ENCODE measurements at regions not wholly inside any gene's neighbourhood (a gene's known extent, or its start where the extent isn't known, plus 50 kb on each side); places are given as distances from the start of the nearest gene placed in this dataset.

DNA sequence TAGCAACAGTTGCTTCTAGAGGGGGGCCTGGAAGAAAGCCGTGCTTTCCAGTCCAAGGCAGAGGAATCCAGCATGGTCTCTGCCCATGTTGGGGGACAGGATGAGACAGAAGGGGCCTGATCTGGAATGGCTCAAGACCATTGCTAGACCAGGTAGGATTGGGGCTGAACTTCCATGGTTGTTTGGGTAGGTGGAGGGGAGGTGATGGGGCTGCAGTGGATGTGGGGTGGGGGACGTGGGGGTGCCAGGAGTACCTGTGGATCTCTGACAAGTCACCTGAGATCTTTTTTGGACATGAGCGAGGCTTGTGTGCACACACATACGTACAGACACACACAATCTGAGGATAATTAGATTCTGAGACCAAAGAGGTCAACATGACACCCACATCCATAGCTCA lies 228.7 kb upstream of the SKOR2 start:
- no peak for DNase-seq (ENCODE audit: low read depth)
- no peak overlapping the region for H3K4me3 ChIP-seq (replicated peaks; ENCODE audit: low read depth, low read length)
- TF ChIP-seq, protein P1, sequence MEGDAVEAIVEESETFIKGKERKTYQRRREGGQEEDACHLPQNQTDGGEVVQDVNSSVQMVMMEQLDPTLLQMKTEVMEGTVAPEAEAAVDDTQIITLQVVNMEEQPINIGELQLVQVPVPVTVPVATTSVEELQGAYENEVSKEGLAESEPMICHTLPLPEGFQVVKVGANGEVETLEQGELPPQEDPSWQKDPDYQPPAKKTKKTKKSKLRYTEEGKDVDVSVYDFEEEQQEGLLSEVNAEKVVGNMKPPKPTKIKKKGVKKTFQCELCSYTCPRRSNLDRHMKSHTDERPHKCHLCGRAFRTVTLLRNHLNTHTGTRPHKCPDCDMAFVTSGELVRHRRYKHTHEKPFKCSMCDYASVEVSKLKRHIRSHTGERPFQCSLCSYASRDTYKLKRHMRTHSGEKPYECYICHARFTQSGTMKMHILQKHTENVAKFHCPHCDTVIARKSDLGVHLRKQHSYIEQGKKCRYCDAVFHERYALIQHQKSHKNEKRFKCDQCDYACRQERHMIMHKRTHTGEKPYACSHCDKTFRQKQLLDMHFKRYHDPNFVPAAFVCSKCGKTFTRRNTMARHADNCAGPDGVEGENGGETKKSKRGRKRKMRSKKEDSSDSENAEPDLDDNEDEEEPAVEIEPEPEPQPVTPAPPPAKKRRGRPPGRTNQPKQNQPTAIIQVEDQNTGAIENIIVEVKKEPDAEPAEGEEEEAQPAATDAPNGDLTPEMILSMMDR (IDR thresholded peaks at IDR 0.05; ENCODE audit: low read length, missing control alignments) = no peak

DNA sequence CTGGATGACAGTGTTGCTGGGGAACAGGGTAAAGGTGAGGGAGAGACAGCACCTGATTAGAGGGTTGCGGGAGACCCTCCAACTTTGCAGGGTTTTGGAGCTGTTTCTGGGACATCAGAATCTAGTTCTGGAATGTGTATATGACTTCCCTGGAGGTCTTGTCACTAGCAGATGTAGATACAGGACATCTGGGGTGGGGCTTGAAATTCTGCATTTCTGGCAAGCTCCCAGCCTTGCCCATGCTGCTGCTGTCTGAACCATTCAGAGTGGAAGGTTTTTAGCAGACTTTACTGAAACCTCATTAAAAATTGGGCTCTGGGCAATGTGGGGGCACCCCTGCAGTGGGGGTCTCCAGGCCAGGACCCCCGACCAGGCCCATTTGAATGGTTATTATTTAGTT lies 220.3 kb upstream of the SKOR2 start:
- DNase-seq (ENCODE audit: low read depth) = no peak
- TF ChIP-seq, protein P1 (IDR thresholded peaks at IDR 0.05; ENCODE audit: low read length, missing control alignments) = no peak

DNA sequence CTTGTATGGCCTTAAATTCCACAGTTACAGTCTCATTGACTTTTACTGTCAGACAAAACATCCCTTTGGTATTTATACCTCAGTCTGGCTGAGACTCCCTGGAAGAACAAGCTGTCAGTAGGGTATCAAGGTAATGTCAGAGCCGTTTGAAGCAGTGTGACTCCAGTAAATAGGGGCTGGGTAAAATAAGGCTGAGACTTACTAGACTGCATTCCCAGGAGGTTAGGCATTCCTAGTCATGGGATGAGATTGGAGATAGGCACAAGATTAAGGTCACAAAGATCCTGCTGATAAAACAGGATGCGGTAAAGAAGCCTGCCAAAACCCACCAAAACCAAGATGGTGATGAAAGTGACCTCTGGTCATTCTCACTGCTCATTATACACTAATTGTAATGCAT lies 219.5 kb upstream of the SKOR2 start:
- no peak overlapping the region for H3K4me3 ChIP-seq (replicated peaks; ENCODE audit: low read depth, low read length)
- no peak for DNase-seq (ENCODE audit: low read depth)
- TF ChIP-seq, protein P1 (IDR thresholded peaks at IDR 0.05; ENCODE audit: low read length, missing control alignments) = no peak

More for the DNA sequence above, 220.3 kb upstream of the SKOR2 start:
- no peak overlapping the region for H3K4me3 ChIP-seq (replicated peaks; ENCODE audit: low read depth, low read length)

GRCh38 chr18:47469576-47469975 lies 218.1 kb upstream of the SKOR2 start:
- H3K4me3 ChIP-seq (replicated peaks; ENCODE audit: low read depth, low read length) = no peak overlapping the region
- TF ChIP-seq, protein P1 (IDR thresholded peaks at IDR 0.05; ENCODE audit: low read length, missing control alignments) = no peak
- no peak for DNase-seq (ENCODE audit: low read depth)

GRCh38 chr18:47461977-47462376 lies 210.5 kb upstream of the SKOR2 start:
- H3K4me3 ChIP-seq (replicated peaks; ENCODE audit: low read depth, low read length) = no peak overlapping the region
- TF ChIP-seq, protein P1 (IDR thresholded peaks at IDR 0.05; ENCODE audit: low read length, missing control alignments) = no peak
- no peak for DNase-seq (ENCODE audit: low read depth)

DNA sequence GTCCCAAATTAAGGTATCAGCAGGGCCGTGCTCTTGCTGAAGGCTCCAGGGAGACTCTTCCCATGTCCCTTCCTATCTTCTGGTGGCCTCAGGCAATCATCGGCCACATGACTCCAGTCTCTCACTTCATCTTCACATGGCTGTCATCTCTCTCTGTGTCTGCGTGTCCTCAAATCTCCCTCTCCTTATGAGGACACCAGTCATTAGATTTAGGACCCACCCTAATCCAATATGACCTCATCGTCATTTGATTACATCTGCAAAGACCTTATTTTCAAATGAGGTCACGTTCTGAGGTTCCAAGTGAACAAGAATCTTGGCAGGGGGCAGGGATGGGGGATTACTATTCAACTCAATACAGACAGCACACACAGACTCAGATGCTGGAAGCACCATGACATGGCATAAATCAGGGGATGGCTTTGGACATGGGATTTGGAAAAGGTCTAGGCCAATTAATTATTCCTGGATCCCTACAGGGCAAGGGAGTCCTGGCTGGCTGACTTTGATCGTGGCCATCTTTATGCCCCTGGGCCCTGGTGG lies 210.0 kb upstream of the SKOR2 start:
- TF ChIP-seq, protein P1 (IDR thresholded peaks at IDR 0.05; ENCODE audit: low read length, missing control alignments) = no peak

DNA sequence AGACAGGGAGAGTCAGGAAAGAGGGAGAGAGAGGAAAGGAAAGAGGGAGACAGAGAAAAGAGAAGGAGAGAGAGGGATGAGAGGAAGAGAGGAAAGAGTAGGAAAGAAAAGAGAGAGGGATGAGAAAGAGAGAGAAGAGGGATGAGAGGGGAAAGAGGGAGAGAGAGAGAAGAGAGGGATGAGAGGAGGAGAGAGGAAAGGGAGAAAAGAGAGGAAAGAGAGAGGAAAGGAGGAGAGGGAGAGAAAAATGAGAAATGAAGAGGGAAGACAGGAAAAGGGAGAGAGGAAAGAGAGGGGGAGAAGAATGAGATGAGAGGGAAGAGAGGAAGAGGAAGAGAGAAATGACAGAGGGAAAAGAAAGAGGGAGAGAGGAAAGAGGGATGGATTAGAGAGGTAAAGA lies 207.0 kb upstream of the SKOR2 start:
- TF ChIP-seq, protein P1 (IDR thresholded peaks at IDR 0.05; ENCODE audit: low read length, missing control alignments) = no peak
- DNase-seq (ENCODE audit: low read depth) = no peak
- H3K4me3 ChIP-seq (replicated peaks; ENCODE audit: low read depth, low read length) = no peak overlapping the region

More for the DNA sequence above, 210.0 kb upstream of the SKOR2 start:
- DNase-seq (ENCODE audit: low read depth) = no peak
- no peak overlapping the region for H3K4me3 ChIP-seq (replicated peaks; ENCODE audit: low read depth, low read length)
